K562 (cell line): ENCODE measurements at regions not wholly inside any gene's neighbourhood (a gene's known extent, or its start where the extent isn't known, plus 50 kb on each side); places are given as distances from the start of the nearest gene placed in this dataset.

Experiments
- CBFA2T3 ChIP-seq: fragments of 450-650 bp; IDR thresholded peaks from 2 replicates; pipeline ENCODE4 v1.6.1; 2017
- CREB1 ChIP-seq, 2 experiments: sonication (generic) in 1 of 2; formaldehyde crosslinking in 1 of 2; IDR thresholded peaks; 2 replicates each; pipeline versions ENCODE4 v1.6.1 to v1.8.0; 2012 to 2022; ENCODE audit warnings: inconsistent platforms in 1 of 2, mild to moderate bottlenecking in 1 of 2, missing genetic modification reagents in 1 of 2, moderate library complexity in 1 of 2
- FOXA3 ChIP-seq, 2 experiments: fragments of 450-650 bp in 1 of 2; sonication (generic) in 1 of 2; formaldehyde crosslinking; IDR thresholded peaks in 1 of 2; conservative IDR thresholded peaks in 1 of 2; 2 replicates each; pipeline versions ENCODE4 v1.4.0 to v1.8.0; 2020 to 2022; ENCODE audit warnings: mild to moderate bottlenecking in 2 of 2, missing genetic modification reagents in 1 of 2
- GATAD2A ChIP-seq: fragments of 450-650 bp; IDR thresholded peaks from 2 replicates; pipeline ENCODE4 v1.6.1; 2017
- KLF1 ChIP-seq: fragments of 450-650 bp; IDR thresholded peaks from 2 replicates; pipeline ENCODE4 v1.6.1; 2016; ENCODE audit warnings: missing genetic modification characterization, missing compliant biosample characterization
- MAX ChIP-seq: sonication (generic); formaldehyde crosslinking; IDR thresholded peaks from 2 replicates; pipeline ENCODE4 v1.9.0; 2022; ENCODE audit warnings: mild to moderate bottlenecking, missing genetic modification reagents
- MEF2D ChIP-seq: conservative IDR thresholded peaks from 2 replicates; pipeline ENCODE4 v1.6.1; 2016; ENCODE audit warnings: low read depth, missing genetic modification characterization, missing compliant biosample characterization
- POLR2AphosphoS5 ChIP-seq: IDR thresholded peaks from 2 replicates; pipeline ENCODE4 v1.6.1; 2011; ENCODE audit warnings: mild to moderate bottlenecking, low read depth, low read length, moderate library complexity; ENCODE audit not compliant: control insufficient read depth, insufficient read depth
- PTBP1 ChIP-seq: fragments of 200-400 bp; formaldehyde crosslinking; IDR thresholded peaks from 2 replicates; pipeline ENCODE4 v1.6.1; 2017; ENCODE audit warnings: low read depth, low read length
- RBBP5 ChIP-seq: fragments of 200-600 bp; sonication (generic); IDR thresholded peaks from 2 replicates; pipeline ENCODE4 v1.6.1; 2012; ENCODE audit warnings: borderline replicate concordance, mild to moderate bottlenecking, low read length, control low read depth, inconsistent platforms; ENCODE audit not compliant: insufficient read depth, poor library complexity, severe bottlenecking
- SMAD4 ChIP-seq: fragments of 250-450 bp; sonication (Bioruptor Pico); conservative IDR thresholded peaks from 2 replicates; pipeline ENCODE4 v1.8.0; 2021; ENCODE audit warnings: inconsistent platforms, mild to moderate bottlenecking, moderate library complexity
- ZNF76 ChIP-seq: fragments of 250-450 bp; sonication (Bioruptor Pico); IDR thresholded peaks from 2 replicates; pipeline ENCODE4 v1.4.0; 2020; ENCODE audit warnings: mild to moderate bottlenecking, moderate library complexity, borderline replicate concordance
- TF ChIP-seq, protein P1 (sequence below), 3 experiments: IDR thresholded peaks in 2 of 3; conservative IDR thresholded peaks in 1 of 3; 2 replicates each; pipeline ENCODE4 v1.5.1; 2011 to 2012; ENCODE audit warnings: low read length in 3 of 3, mild to moderate bottlenecking in 3 of 3, control low read depth in 2 of 3, improper control_type of control experiment in 1 of 3, inconsistent platforms in 1 of 3, low read depth in 1 of 3, mixed read lengths in 1 of 3, moderate library complexity in 1 of 3; ENCODE audit not compliant: insufficient read depth in 2 of 3

GRCh38 chr4:29013341-29013740 lies 1706.8 kb upstream of the PCDH7 start:
- TF ChIP-seq KLF1 (no peak), RBBP5 (no peak), PTBP1 (no peak), FOXA3 (CRISPR knock-in tag; conservative IDR thresholded peaks at IDR 0.05 in 1 of 2, IDR thresholded peaks at IDR 0.05 in 1 of 2) (no peak), SMAD4 (CRISPR knock-in tag) (no peak), GATAD2A (no peak), POLR2AphosphoS5 (no peak), ZNF76 (CRISPR knock-in tag) (no peak), CREB1 (IDR thresholded peaks at IDR 0.05) (no peak), CREB1 (CRISPR knock-in tag; IDR thresholded peaks at IDR 0.05) (no peak), MAX (CRISPR knock-in tag) (no peak), MEF2D (tag) (no peak), CBFA2T3 (no peak)
- TF ChIP-seq, protein P1, sequence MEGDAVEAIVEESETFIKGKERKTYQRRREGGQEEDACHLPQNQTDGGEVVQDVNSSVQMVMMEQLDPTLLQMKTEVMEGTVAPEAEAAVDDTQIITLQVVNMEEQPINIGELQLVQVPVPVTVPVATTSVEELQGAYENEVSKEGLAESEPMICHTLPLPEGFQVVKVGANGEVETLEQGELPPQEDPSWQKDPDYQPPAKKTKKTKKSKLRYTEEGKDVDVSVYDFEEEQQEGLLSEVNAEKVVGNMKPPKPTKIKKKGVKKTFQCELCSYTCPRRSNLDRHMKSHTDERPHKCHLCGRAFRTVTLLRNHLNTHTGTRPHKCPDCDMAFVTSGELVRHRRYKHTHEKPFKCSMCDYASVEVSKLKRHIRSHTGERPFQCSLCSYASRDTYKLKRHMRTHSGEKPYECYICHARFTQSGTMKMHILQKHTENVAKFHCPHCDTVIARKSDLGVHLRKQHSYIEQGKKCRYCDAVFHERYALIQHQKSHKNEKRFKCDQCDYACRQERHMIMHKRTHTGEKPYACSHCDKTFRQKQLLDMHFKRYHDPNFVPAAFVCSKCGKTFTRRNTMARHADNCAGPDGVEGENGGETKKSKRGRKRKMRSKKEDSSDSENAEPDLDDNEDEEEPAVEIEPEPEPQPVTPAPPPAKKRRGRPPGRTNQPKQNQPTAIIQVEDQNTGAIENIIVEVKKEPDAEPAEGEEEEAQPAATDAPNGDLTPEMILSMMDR (IDR thresholded peaks at IDR 0.05 in 2 of 3, conservative IDR thresholded peaks at IDR 0.05 in 1 of 3; ENCODE audit: insufficient read depth in 2 of 3, low read depth in 1 of 3, low read length in 3 of 3): no peak
